ENCODE measurements at regions not wholly inside any gene's neighbourhood (a gene's known extent, or its start where the extent isn't known, plus 50 kb on each side); places are given as distances from the start of the nearest gene placed in this dataset.

- TF ChIP-seq SPI1 (IDR thresholded peaks at IDR 0.05; ENCODE audit: borderline replicate concordance, low read depth) (no peak), CTCF (IDR thresholded peaks at IDR 0.05; ENCODE audit: insufficient read depth, low read length) (no peak), POLR2AphosphoS5 (IDR thresholded peaks at IDR 0.05; ENCODE audit: low read depth) (no peak)
These were observed 518.6 kb downstream of the VRK1 start for GRCh38 chr14:97315790-97316189.
